ENCODE measurements at regions not wholly inside any gene's neighbourhood (a gene's known extent, or its start where the extent isn't known, plus 50 kb on each side); places are given as distances from the start of the nearest gene placed in this dataset.

DNA sequence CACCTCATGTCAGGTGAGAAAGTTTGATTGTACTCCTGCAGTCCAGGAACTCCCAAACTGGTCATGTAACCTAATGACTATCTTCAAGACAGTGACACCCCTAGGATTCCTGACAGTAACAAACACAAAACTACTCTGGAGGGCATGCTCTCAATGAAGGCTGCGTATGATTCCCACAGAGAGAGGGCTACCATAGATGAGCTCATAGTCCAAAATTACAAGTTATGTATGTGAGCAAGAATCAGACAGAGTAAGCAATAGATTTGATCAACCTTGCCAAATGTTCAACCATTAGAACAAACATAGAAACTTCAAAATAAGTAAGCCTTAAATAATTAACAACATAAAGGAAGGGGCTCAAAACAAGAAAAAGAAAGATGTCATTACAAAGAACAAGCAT, 158.1 kb downstream of the COPRS start:
- TF ChIP-seq, protein P1, sequence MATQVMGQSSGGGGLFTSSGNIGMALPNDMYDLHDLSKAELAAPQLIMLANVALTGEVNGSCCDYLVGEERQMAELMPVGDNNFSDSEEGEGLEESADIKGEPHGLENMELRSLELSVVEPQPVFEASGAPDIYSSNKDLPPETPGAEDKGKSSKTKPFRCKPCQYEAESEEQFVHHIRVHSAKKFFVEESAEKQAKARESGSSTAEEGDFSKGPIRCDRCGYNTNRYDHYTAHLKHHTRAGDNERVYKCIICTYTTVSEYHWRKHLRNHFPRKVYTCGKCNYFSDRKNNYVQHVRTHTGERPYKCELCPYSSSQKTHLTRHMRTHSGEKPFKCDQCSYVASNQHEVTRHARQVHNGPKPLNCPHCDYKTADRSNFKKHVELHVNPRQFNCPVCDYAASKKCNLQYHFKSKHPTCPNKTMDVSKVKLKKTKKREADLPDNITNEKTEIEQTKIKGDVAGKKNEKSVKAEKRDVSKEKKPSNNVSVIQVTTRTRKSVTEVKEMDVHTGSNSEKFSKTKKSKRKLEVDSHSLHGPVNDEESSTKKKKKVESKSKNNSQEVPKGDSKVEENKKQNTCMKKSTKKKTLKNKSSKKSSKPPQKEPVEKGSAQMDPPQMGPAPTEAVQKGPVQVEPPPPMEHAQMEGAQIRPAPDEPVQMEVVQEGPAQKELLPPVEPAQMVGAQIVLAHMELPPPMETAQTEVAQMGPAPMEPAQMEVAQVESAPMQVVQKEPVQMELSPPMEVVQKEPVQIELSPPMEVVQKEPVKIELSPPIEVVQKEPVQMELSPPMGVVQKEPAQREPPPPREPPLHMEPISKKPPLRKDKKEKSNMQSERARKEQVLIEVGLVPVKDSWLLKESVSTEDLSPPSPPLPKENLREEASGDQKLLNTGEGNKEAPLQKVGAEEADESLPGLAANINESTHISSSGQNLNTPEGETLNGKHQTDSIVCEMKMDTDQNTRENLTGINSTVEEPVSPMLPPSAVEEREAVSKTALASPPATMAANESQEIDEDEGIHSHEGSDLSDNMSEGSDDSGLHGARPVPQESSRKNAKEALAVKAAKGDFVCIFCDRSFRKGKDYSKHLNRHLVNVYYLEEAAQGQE (IDR thresholded peaks at IDR 0.05; ENCODE audit: insufficient read depth in 1 of 2, low read depth in 2 of 2, low read length in 2 of 2), result no peak
- TF ChIP-seq POLR2AphosphoS5 (IDR thresholded peaks at IDR 0.05; ENCODE audit: low read depth, low read length), result no peak
- no peak for TF ChIP-seq FOXP2 (optimal IDR thresholded peaks at IDR 0.05; ENCODE audit: borderline replicate concordance, extremely low read depth, extremely low read length, insufficient read depth)
- TF ChIP-seq SIN3A (IDR thresholded peaks at IDR 0.05; ENCODE audit: borderline replicate concordance, insufficient read depth, low read length), result no peak
- TF ChIP-seq TAF1 (IDR thresholded peaks at IDR 0.05; ENCODE audit: borderline replicate concordance, insufficient read depth, low read length), result no peak

- no peak for TF ChIP-seq FOXP2 (optimal IDR thresholded peaks at IDR 0.05; ENCODE audit: borderline replicate concordance, extremely low read depth, extremely low read length, insufficient read depth)
- TF ChIP-seq, protein P1 (IDR thresholded peaks at IDR 0.05; ENCODE audit: insufficient read depth in 1 of 2, low read depth in 2 of 2, low read length in 2 of 2), result no peak
- TF ChIP-seq POLR2AphosphoS5 (IDR thresholded peaks at IDR 0.05; ENCODE audit: low read depth, low read length), result no peak
- no peak for TF ChIP-seq TAF1 (IDR thresholded peaks at IDR 0.05; ENCODE audit: borderline replicate concordance, insufficient read depth, low read length)
- TF ChIP-seq SIN3A (IDR thresholded peaks at IDR 0.05; ENCODE audit: borderline replicate concordance, insufficient read depth, low read length), result no peak
Measured at GRCh38 chr17:31699886-31700285, 159.2 kb downstream of the COPRS start.

DNA sequence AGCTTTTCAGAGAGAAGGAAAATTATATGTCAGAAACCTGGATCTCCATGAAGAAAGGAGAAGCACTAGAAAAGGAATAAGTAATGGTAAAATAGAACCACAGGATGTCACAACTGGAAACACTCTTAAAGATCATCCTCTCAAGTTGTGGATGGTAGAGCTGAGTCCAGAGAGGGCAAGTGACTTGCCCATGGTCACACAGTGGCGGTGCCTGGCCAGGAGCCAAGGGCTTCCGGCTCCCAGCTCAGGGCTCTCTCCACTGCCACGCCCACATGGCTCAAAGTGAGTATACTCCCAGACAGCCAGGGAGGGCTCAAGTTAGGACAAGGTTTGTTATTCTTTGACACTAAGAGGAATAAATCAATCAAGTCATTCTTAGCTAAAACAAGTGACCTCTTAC, 159.8 kb downstream of the COPRS start:
- TF ChIP-seq POLR2AphosphoS5 (IDR thresholded peaks at IDR 0.05; ENCODE audit: low read depth, low read length) (no peak), FOXP2 (optimal IDR thresholded peaks at IDR 0.05; ENCODE audit: borderline replicate concordance, extremely low read depth, extremely low read length, insufficient read depth) (no peak), SIN3A (IDR thresholded peaks at IDR 0.05; ENCODE audit: borderline replicate concordance, insufficient read depth, low read length) (no peak), TAF1 (IDR thresholded peaks at IDR 0.05; ENCODE audit: borderline replicate concordance, insufficient read depth, low read length) (no peak)
- TF ChIP-seq, protein P1 (IDR thresholded peaks at IDR 0.05; ENCODE audit: insufficient read depth in 1 of 2, low read depth in 2 of 2, low read length in 2 of 2), result no peak

GRCh38 chr17:31698751-31699150, 160.3 kb downstream of the COPRS start:
- TF ChIP-seq, protein P1 (IDR thresholded peaks at IDR 0.05; ENCODE audit: insufficient read depth in 1 of 2, low read depth in 2 of 2, low read length in 2 of 2), result no peak
- TF ChIP-seq TAF1 (IDR thresholded peaks at IDR 0.05; ENCODE audit: borderline replicate concordance, insufficient read depth, low read length) (no peak), SIN3A (IDR thresholded peaks at IDR 0.05; ENCODE audit: borderline replicate concordance, insufficient read depth, low read length) (no peak), POLR2AphosphoS5 (IDR thresholded peaks at IDR 0.05; ENCODE audit: low read depth, low read length) (no peak), FOXP2 (optimal IDR thresholded peaks at IDR 0.05; ENCODE audit: borderline replicate concordance, extremely low read depth, extremely low read length, insufficient read depth) (no peak)

GRCh38 chr17:31697838-31698237, 161.2 kb downstream of the COPRS start:
- TF ChIP-seq TAF1 (IDR thresholded peaks at IDR 0.05; ENCODE audit: borderline replicate concordance, insufficient read depth, low read length) (no peak), SIN3A (IDR thresholded peaks at IDR 0.05; ENCODE audit: borderline replicate concordance, insufficient read depth, low read length) (no peak), FOXP2 (optimal IDR thresholded peaks at IDR 0.05; ENCODE audit: borderline replicate concordance, extremely low read depth, extremely low read length, insufficient read depth) (no peak), POLR2AphosphoS5 (IDR thresholded peaks at IDR 0.05; ENCODE audit: low read depth, low read length) (no peak)
- TF ChIP-seq, protein P1 (IDR thresholded peaks at IDR 0.05; ENCODE audit: insufficient read depth in 1 of 2, low read depth in 2 of 2, low read length in 2 of 2), result no peak
